SK-N-SH treated with all-trans-retinoic acid at 6 μM for 48 hours (cell line): ENCODE measurements at regions not wholly inside any gene's neighbourhood (a gene's known extent, or its start where the extent isn't known, plus 50 kb on each side); places are given as distances from the start of the nearest gene placed in this dataset.

Source experiments
- ARNTL ChIP-seq: fragments of 450-650 bp; formaldehyde crosslinking; IDR thresholded peaks from 2 replicates; pipeline ENCODE4 v1.5.0; 2020; ENCODE audit warnings: low read depth, mild to moderate bottlenecking, moderate library complexity, borderline replicate concordance
- ISL1 ChIP-seq: fragments of 250-450 bp; sonication (Bioruptor Pico); IDR thresholded peaks from 2 replicates; pipeline ENCODE4 v2.1.2; 2022; ENCODE audit warnings: mild to moderate bottlenecking, moderate library complexity
- PATZ1 ChIP-seq: fragments of 250-450 bp; sonication (Bioruptor Pico); IDR thresholded peaks from 2 replicates; pipeline ENCODE4 v1.8.0; 2020; ENCODE audit warnings: mild to moderate bottlenecking, moderate library complexity, borderline replicate concordance
- POU6F1 ChIP-seq: fragments of 250-450 bp; sonication (Bioruptor Pico); IDR thresholded peaks from 2 replicates; pipeline ENCODE4 v1.8.0; 2021; ENCODE audit warnings: low read depth, mild to moderate bottlenecking, moderate library complexity, borderline replicate concordance
- RARB ChIP-seq: fragments of 250-450 bp; sonication (Bioruptor Pico); IDR thresholded peaks from 2 replicates; pipeline ENCODE4 v1.8.0; 2021; ENCODE audit warnings: mild to moderate bottlenecking, moderate library complexity
- TCF4 ChIP-seq: fragments of 250-450 bp; sonication (Bioruptor Pico); IDR thresholded peaks from 2 replicates; pipeline ENCODE4 v1.8.0; 2021; ENCODE audit warnings: mild to moderate bottlenecking, moderate library complexity, borderline replicate concordance
- TOX ChIP-seq: fragments of 250-450 bp; sonication (Bioruptor Pico); IDR thresholded peaks from 2 replicates; pipeline ENCODE4 v1.8.0; 2021; ENCODE audit warnings: mild to moderate bottlenecking, moderate library complexity, borderline replicate concordance
- TSHZ2 ChIP-seq: fragments of 250-450 bp; sonication (Bioruptor Pico); IDR thresholded peaks from 2 replicates; pipeline ENCODE4 v1.5.0; 2020; ENCODE audit warnings: mild to moderate bottlenecking, moderate library complexity
- ZFP30 ChIP-seq: fragments of 450-650 bp; formaldehyde crosslinking; IDR thresholded peaks from 2 replicates; pipeline ENCODE4 v1.5.0; 2022; ENCODE audit warnings: mild to moderate bottlenecking, moderate library complexity
- TF ChIP-seq, protein P1 (sequence below): fragments of 250-450 bp; sonication (Bioruptor Pico); IDR thresholded peaks from 2 replicates; pipeline ENCODE4 v1.5.1; 2021; ENCODE audit warnings: mild to moderate bottlenecking, moderate library complexity

GRCh38 chr22:34886391-34886790 is 179.6 kb upstream of the ISX start:
- TF ChIP-seq TCF4 (CRISPR knock-in tag) (no peak), TSHZ2 (CRISPR knock-in tag) (no peak), PATZ1 (no peak), TOX (no peak), ISL1 (CRISPR knock-in tag) (no peak), ZFP30 (CRISPR knock-in tag) (no peak), ARNTL (CRISPR knock-in tag) (no peak), POU6F1 (no peak), RARB (no peak)
- TF ChIP-seq, protein P1, sequence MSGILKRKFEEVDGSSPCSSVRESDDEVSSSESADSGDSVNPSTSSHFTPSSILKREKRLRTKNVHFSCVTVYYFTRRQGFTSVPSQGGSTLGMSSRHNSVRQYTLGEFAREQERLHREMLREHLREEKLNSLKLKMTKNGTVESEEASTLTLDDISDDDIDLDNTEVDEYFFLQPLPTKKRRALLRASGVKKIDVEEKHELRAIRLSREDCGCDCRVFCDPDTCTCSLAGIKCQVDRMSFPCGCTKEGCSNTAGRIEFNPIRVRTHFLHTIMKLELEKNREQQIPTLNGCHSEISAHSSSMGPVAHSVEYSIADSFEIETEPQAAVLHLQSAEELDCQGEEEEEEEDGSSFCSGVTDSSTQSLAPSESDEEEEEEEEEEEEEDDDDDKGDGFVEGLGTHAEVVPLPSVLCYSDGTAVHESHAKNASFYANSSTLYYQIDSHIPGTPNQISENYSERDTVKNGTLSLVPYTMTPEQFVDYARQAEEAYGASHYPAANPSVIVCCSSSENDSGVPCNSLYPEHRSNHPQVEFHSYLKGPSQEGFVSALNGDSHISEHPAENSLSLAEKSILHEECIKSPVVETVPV (CRISPR knock-in tag), result no peak
